Heart right ventricle (tissue), 16 donors: ENCODE measurements at regions not wholly inside any gene's neighbourhood (a gene's known extent, or its start where the extent isn't known, plus 50 kb on each side); places are given as distances from the start of the nearest gene placed in this dataset.
A peak's percentile ranks its signal among the peaks of the same experiment; 100 is the strongest.
"Not testable (repeated sequence)": the region's sequence is repeated elsewhere in the genome, so short reads cannot be mapped to it uniquely, and the experiment has no call there.

ENCODE experiments used
- ATAC-seq, 8 donors: fragments of 200-7000 bp; cut with Tn5 transposase; one replicate each; pipeline ENCODE4 v1.9.1; 2020; ENCODE audit warnings: mild to moderate bottlenecking in 8 of 8, moderate library complexity in 8 of 8, moderate number of reproducible peaks in 1 of 8
- DNase-seq, 2 donors: peaks; one replicate each; pipeline ENCODE4 v3.0.0-alpha.2; 2020
- H3K27ac ChIP-seq, 10 donors: fragments of 200-600 bp; sonication (generic) in 2 of 10; one replicate each; pipeline versions ENCODE4 v1.5.0 to v1.8.0; 2020 to 2022; ENCODE audit warnings: mild to moderate bottlenecking in 3 of 10
- H3K27me3 ChIP-seq, 7 donors: fragments of 200-600 bp; one replicate each; pipeline ENCODE4 v1.8.0; 2021 to 2022; ENCODE audit warnings: mild to moderate bottlenecking in 2 of 7
- H3K36me3 ChIP-seq, 9 donors: fragments of 200-600 bp; sonication (generic) in 1 of 9; one replicate each; pipeline versions ENCODE4 v1.5.0 to v1.8.0; 2020 to 2022; ENCODE audit warnings: mild to moderate bottlenecking in 2 of 9
- H3K4me1 ChIP-seq, 9 donors: fragments of 200-600 bp; sonication (generic) in 1 of 9; one replicate each; pipeline versions ENCODE4 v1.5.0 to v1.8.0; 2020 to 2022; ENCODE audit warnings: mild to moderate bottlenecking in 4 of 9
- H3K4me3 ChIP-seq, 10 donors: fragments of 200-600 bp; sonication (generic) in 2 of 10; one replicate each; pipeline versions ENCODE4 v1.5.0 to v1.8.0; 2020 to 2022; ENCODE audit warnings: mild to moderate bottlenecking in 7 of 10, moderate library complexity in 2 of 10
- H3K9me3 ChIP-seq, 11 donors: fragments of 200-600 bp in 10 of 11; sonication (generic) in 2 of 11; one replicate each; pipeline versions ENCODE4 v1.5.0 to v1.8.0; 2013 to 2022; ENCODE audit warnings: mild to moderate bottlenecking in 2 of 11, control low read depth in 1 of 11, moderate library complexity in 1 of 11
- CTCF ChIP-seq, 9 donors: fragments of 200-600 bp; sonication (generic) in 2 of 9; IDR thresholded peaks; one replicate each; pipeline versions ENCODE4 v1.5.0 to v1.8.0; 2021 to 2022; ENCODE audit warnings: antibody characterized with exemption in 9 of 9, mild to moderate bottlenecking in 5 of 9, moderate library complexity in 1 of 9
- WGBS, 2 donors: extraction: QIAGEN DNeasy Blood & Tissue Kit; methylation state at CpG; one replicate each; pipeline ENCODE4 v1.1.7; 2013; ENCODE audit warnings: inconsistent platforms in 1 of 2; 5-methylcytosine and 5-hydroxymethylcytosine counted together
- intact Hi-C, 10 donors: fragments of 100-400 bp; cut with DNase I; formaldehyde crosslinking; loops; one replicate each; pipeline versions ENCODE4 v1.11.1 to v1.14.2; 2022
- donor health status: Arrhythmogenic right ventricular cardiomyopathy.
- donor health status: ischemic (EF 13 %, LVEDD 7.1; RV severe dilation, severe dysfunction).
- donor health status: healthy with polysubstance abuse.
- donor health status: DM: no; HTN: yes; CAD: no.
- donor health status: DM: no; HTN: no; CAD: no.
- donor health status: ischemic (EF 25% LVEDD 6.9; RV normal size, moderate dysfunction).
- donor health status: ischemic (EF 25% LVEDD 5.7; RV mildly dilated, moderate dysfunction).
- donor health status: healthy.
- donor health status: DM: yes; HTN: yes; CAD: no.
- donor health status: Ischemic cardiomyopathy.
- donor health status: ischemic (EF 35%, LVEDD 5.7; RV mildly dilated, moderate dysfunction).
- donor health status: nonischemic (EF 11% LVEDD 7.7; RV severe dilation, severe dysfunction).
- donor health status: DM: yes; HTN: yes; CAD: no.
- donor health status: PGD.
- donor health status: ischemic (EF 29% LVEDD 5.4; RV normal size, mild dysfunction).
- donor health status: nonischemic (EF 23%, LVEDD 6.1; RV moderate dilation, normal function).

GRCh38 chr7:91405092-91405788 lies 141.0 kb downstream of the FZD1 start:
- ATAC-seq: no peak
- H3K9me3 ChIP-seq: peaks cover 0 to 15% (median 0%) of the 10 kb centered on the region in 11 donors
- no peak overlapping the region for H3K27ac ChIP-seq
- WGBS, 2 donors: 96 to 97% methylated on average over 3 of the region's 3 CpGs
- H3K27me3 ChIP-seq: no peaks in the 10 kb centered on the region
- H3K4me1 ChIP-seq: no peaks in the 10 kb centered on the region
- H3K36me3 ChIP-seq: no peaks in the 10 kb centered on the region
- intact Hi-C loops: no loop called here
- no peak overlapping the region for H3K4me3 ChIP-seq
- TF ChIP-seq CTCF (IDR thresholded peaks at IDR 0.05): no peak
- DNase-seq: no peak

GRCh38 chr7:91405873-91406272 lies 141.6 kb downstream of the FZD1 start:
- H3K9me3 ChIP-seq: peaks cover 0 to 15% (median 0%) of the 10 kb centered on the region in 11 donors
- intact Hi-C loops, DNase-seq, H3K27ac ChIP-seq, H3K27me3 ChIP-seq, H3K4me1 ChIP-seq, H3K4me3 ChIP-seq, ATAC-seq, H3K36me3 ChIP-seq: not testable (repeated sequence)
- WGBS, 2 donors: 93% methylated on average over 1 of the region's 1 CpG

- Histone ChIP-seq H3K4me3 (no peak overlapping the region), H3K9me3 (peaks cover 0 to 3% (median 0%) of the 10 kb centered on the region in 11 donors), H3K27me3 (no peaks in the 10 kb centered on the region), H3K4me1 (peaks cover 0 to 4% (median 0%) of the 10 kb centered on the region in 9 donors), H3K27ac (no peak overlapping the region), H3K36me3 (no peaks in the 10 kb centered on the region)
- intact Hi-C loops: no loop called here
- ATAC-seq (peak in 1 of 8 donors; percentile 46), DNase-seq (no peak)
- no peak for TF ChIP-seq CTCF (IDR thresholded peaks at IDR 0.05)
- 54 to 59% methylated on average over 1 of the region's 1 CpG for WGBS, 2 donors
Observed at GRCh38 chr7:91407942-91408341, 143.7 kb downstream of the FZD1 start.

GRCh38 chr7:91408388-91409154 lies 144.3 kb downstream of the FZD1 start:
- peaks cover 0 to 4% (median 0%) of the 10 kb centered on the region in 9 donors for H3K4me1 ChIP-seq
- H3K4me3 ChIP-seq: no peak overlapping the region
- no peaks in the 10 kb centered on the region for H3K27me3 ChIP-seq
- no peak for TF ChIP-seq CTCF (IDR thresholded peaks at IDR 0.05)
- no peaks in the 10 kb centered on the region for H3K36me3 ChIP-seq
- no peak for DNase-seq
- no peak for ATAC-seq
- 84 to 89% methylated on average over 5 of the region's 5 CpGs for WGBS, 2 donors
- no peaks in the 10 kb centered on the region for H3K9me3 ChIP-seq
- intact Hi-C loops: no loop called here
- H3K27ac ChIP-seq: no peak overlapping the region
